HepG2 (cell line): ENCODE measurements at regions not wholly inside any gene's neighbourhood (a gene's known extent, or its start where the extent isn't known, plus 50 kb on each side); places are given as distances from the start of the nearest gene placed in this dataset.

Experiments used
- CAMTA2 ChIP-seq: sonication (generic); formaldehyde crosslinking; IDR thresholded peaks from 2 replicates; pipeline ENCODE4 v1.4.0; 2020; ENCODE audit warnings: mild to moderate bottlenecking, missing genetic modification reagents, borderline replicate concordance
- GPBP1L1 ChIP-seq: sonication (generic); formaldehyde crosslinking; IDR thresholded peaks from 2 replicates; pipeline ENCODE4 v1.5.0; 2020; ENCODE audit warnings: mild to moderate bottlenecking, missing genetic modification reagents
- KDM6A ChIP-seq: IDR thresholded peaks from 2 replicates; pipeline ENCODE4 v1.6.1; 2016; ENCODE audit warnings: low read depth
- PBX3 ChIP-seq: sonication (generic); formaldehyde crosslinking; IDR thresholded peaks from 2 replicates; pipeline ENCODE4 v1.8.1; 2023; ENCODE audit warnings: missing genetic modification reagents, inconsistent platforms, borderline replicate concordance
- RBAK ChIP-seq: sonication (generic); formaldehyde crosslinking; IDR thresholded peaks from 2 replicates; pipeline ENCODE4 v1.5.1; 2020; ENCODE audit warnings: mild to moderate bottlenecking, missing genetic modification reagents
- REXO4 ChIP-seq: sonication (generic); formaldehyde crosslinking; IDR thresholded peaks from 2 replicates; pipeline ENCODE4 v1.8.0; 2022; ENCODE audit warnings: missing genetic modification reagents, mild to moderate bottlenecking, borderline replicate concordance
- RNF2 ChIP-seq: fragments of 450-650 bp; conservative IDR thresholded peaks from 2 replicates; pipeline ENCODE4 v1.6.1; 2016; ENCODE audit warnings: low read depth
- SCMH1 ChIP-seq: sonication (generic); formaldehyde crosslinking; IDR thresholded peaks from 2 replicates; pipeline ENCODE4 v1.9.0; 2021; ENCODE audit warnings: missing genetic modification reagents, mild to moderate bottlenecking, borderline replicate concordance
- SSRP1 ChIP-seq: IDR thresholded peaks from 2 replicates; pipeline ENCODE4 v1.6.1; 2016; ENCODE audit warnings: control low read depth
- ZBTB39 ChIP-seq: sonication (generic); formaldehyde crosslinking; IDR thresholded peaks from 2 replicates; pipeline ENCODE4 v1.5.0; 2020; ENCODE audit warnings: missing genetic modification reagents
- ZKSCAN1 ChIP-seq: fragments of 150-350 bp; IDR thresholded peaks from 2 replicates; pipeline ENCODE4 v1.6.1; 2014; ENCODE audit warnings: low read length
- ZNF142 ChIP-seq: sonication (generic); formaldehyde crosslinking; IDR thresholded peaks from 2 replicates; pipeline ENCODE4 v1.4.0; 2020; ENCODE audit warnings: missing genetic modification reagents
- ZNF224 ChIP-seq: sonication (generic); formaldehyde crosslinking; IDR thresholded peaks from 2 replicates; pipeline ENCODE4 v1.5.0; 2020; ENCODE audit warnings: mild to moderate bottlenecking, missing genetic modification reagents
- ZNF766 ChIP-seq: sonication (generic); formaldehyde crosslinking; IDR thresholded peaks from 2 replicates; pipeline ENCODE4 v1.5.0; 2020; ENCODE audit warnings: missing genetic modification reagents, borderline replicate concordance
- ZNF891 ChIP-seq: sonication (generic); formaldehyde crosslinking; IDR thresholded peaks from 2 replicates; pipeline ENCODE4 v1.5.0; 2020; ENCODE audit warnings: mild to moderate bottlenecking, missing genetic modification reagents
- ZZZ3 ChIP-seq: sonication (generic); formaldehyde crosslinking; IDR thresholded peaks from 2 replicates; pipeline ENCODE4 v1.4.0; 2020; ENCODE audit warnings: missing genetic modification reagents, mild to moderate bottlenecking, borderline replicate concordance

- no peak for TF ChIP-seq GPBP1L1
- TF ChIP-seq SCMH1 (CRISPR knock-in tag): no peak
- TF ChIP-seq ZKSCAN1: peak; percentile 32; the same call in 1 of the 2 replicates
- no peak for TF ChIP-seq KDM6A
- TF ChIP-seq REXO4: peak; percentile 38; the same call in 1 of the 2 replicates
- no peak for TF ChIP-seq RBAK (CRISPR knock-in tag)
- TF ChIP-seq PBX3 (CRISPR knock-in tag): no peak
- peak; percentile 34; the same call in 1 of the 2 replicates for TF ChIP-seq SSRP1 (CRISPR knock-in tag)
- peak; percentile 62 for TF ChIP-seq ZNF142 (CRISPR knock-in tag)
- TF ChIP-seq RNF2: peak; percentile 85
- peak; percentile 68; the same call in 1 of the 2 replicates for TF ChIP-seq ZNF766 (CRISPR knock-in tag)
- TF ChIP-seq ZZZ3 (CRISPR knock-in tag): no peak; the same call in 1 of the 2 replicates
- TF ChIP-seq ZBTB39 (CRISPR knock-in tag): no peak
- no peak for TF ChIP-seq ZNF224 (CRISPR knock-in tag)
- TF ChIP-seq ZNF891 (CRISPR knock-in tag): peak; percentile 17; the same call in 1 of the 2 replicates
- TF ChIP-seq CAMTA2 (CRISPR knock-in tag): no peak
Measured at GRCh38 chr6:28606424-28607391, 81.0 kb downstream of the GPX5 start (continued).
